ENCODE measurements at regions not wholly inside any gene's neighbourhood (a gene's known extent, or its start where the extent isn't known, plus 50 kb on each side); places are given as distances from the start of the nearest gene placed in this dataset.
A peak's percentile ranks its signal among the peaks of the same experiment; 100 is the strongest.

DNA sequence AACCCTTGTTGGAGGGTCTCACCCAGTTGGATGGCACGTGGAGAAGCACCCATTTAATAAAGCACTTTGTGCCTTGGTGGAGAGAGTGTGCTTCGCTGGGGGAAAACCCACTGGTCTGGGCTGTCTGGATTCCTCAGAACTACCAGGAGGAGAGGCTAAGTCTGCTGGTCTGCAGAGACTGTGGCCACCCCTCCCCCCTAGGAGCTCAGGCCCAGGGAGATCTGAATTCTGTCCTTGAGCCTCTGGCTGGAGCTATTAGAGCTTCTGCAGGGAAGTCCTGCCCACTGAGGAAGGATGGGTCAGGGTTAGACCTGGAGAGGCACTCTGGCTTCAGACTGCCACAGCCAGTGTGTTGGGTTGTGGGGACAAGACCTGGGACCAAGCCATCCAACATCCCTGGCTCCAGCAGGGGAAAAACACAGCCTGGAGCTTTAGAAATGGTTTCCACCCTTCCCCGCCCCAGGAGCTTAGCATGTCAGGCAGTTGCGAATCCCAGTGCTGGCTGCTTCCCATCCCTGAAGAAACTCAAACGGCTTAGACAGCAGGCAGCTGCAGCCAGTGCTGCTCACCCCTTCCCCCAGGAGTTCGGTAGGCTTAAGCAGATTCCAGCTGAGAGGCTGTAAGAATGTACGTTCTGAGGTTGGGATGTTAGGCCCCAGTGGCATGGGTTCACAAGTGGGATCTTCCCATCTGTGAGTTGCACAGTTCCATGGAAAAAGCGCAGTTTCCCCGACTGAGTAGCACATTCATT, 288.3 kb downstream of the TGFB2 start:
- no TSS peak for BruUV-seq (replicated peaks)

DNA sequence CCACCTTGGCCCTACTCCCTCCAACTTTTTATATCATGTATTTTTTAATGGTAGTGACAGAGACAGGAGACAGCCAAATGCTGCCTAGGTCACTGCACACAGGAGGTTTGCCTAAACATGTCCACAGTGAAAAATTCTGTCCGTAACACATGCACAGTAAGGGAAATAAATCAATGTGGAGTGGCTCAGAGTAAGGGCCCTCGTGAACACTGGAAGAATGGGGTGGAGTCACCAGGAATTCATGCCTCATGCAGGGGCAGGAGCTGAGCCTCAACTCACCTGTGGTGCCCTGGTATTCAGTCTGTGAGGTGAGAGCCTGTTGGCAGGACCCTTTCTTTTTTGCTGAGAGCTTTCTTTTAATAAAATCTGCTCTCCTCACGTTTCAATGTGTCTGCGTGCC, 289.1 kb downstream of the TGFB2 start:
- H3K4me1 Mint-ChIP-seq (ENCODE audit: insufficient read depth, unreplicated experiment) = no peaks in the 10 kb centered on the region
- no peak for DNase-seq (ENCODE audit: unreplicated experiment)

More for the DNA sequence above, 288.3 kb downstream of the TGFB2 start:
- Mint-ChIP-seq H3K27me3 (ENCODE audit: insufficient read depth, unreplicated experiment) (no peaks in the 10 kb centered on the region), H3K4me3 (ENCODE audit: unreplicated experiment) (no peak overlapping the region), H3K27ac (ENCODE audit: low read depth, unreplicated experiment) (no peak overlapping the region), H3K4me1 (ENCODE audit: insufficient read depth, unreplicated experiment) (no peaks in the 10 kb centered on the region), H3K36me3 (ENCODE audit: insufficient read depth, unreplicated experiment) (no peaks in the 10 kb centered on the region), H3K9me3 (ENCODE audit: unreplicated experiment) (peaks cover 24% of the 10 kb centered on the region)
- POLR2A ChIA-PET = interaction anchor here (0.9 to 1.6 kb wide), 3 partner anchors 9 to 31 kb away, joined by 3 to 4 read pairs (median 4); no protein-coding TSS in a partner anchor
- CTCF ChIA-PET = interaction anchor here (0.8 to 1.2 kb wide), 4 partner anchors 10 to 544 kb away, joined by 3 to 4 read pairs (median 3); no protein-coding TSS in a partner anchor
- TF ChIP-seq, protein P1, sequence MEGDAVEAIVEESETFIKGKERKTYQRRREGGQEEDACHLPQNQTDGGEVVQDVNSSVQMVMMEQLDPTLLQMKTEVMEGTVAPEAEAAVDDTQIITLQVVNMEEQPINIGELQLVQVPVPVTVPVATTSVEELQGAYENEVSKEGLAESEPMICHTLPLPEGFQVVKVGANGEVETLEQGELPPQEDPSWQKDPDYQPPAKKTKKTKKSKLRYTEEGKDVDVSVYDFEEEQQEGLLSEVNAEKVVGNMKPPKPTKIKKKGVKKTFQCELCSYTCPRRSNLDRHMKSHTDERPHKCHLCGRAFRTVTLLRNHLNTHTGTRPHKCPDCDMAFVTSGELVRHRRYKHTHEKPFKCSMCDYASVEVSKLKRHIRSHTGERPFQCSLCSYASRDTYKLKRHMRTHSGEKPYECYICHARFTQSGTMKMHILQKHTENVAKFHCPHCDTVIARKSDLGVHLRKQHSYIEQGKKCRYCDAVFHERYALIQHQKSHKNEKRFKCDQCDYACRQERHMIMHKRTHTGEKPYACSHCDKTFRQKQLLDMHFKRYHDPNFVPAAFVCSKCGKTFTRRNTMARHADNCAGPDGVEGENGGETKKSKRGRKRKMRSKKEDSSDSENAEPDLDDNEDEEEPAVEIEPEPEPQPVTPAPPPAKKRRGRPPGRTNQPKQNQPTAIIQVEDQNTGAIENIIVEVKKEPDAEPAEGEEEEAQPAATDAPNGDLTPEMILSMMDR (IDR thresholded peaks at IDR 0.05; ENCODE audit: unreplicated experiment) = no peak
- DNase-seq (ENCODE audit: unreplicated experiment) = no peak
- intact Hi-C loops (cut with micrococcal nuclease) = no loop called here

DNA sequence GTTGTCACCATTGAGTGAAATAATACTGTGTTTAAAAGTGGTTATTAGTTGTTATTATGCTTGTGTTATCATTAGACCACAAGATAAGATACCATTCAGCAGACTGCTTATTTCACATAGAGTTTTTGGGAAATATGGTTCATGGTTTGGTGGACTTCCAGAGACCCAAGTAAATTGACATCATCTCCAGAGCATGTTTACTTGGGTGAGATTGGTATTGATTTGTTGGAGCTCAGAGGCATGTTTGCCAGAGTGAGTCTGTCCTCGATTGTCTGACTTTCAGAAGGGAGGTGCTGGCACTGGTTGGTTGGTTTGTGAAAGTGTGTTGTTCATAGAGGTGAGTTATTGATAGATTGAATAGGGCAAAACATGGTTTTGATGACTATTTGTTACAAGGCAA, 291.4 kb downstream of the TGFB2 start:
- Mint-ChIP-seq H3K27me3 (ENCODE audit: insufficient read depth, unreplicated experiment) (no peaks in the 10 kb centered on the region), H3K9me3 (ENCODE audit: unreplicated experiment) (peaks cover 19% of the 10 kb centered on the region), H3K4me3 (ENCODE audit: unreplicated experiment) (no peak overlapping the region), H3K36me3 (ENCODE audit: insufficient read depth, unreplicated experiment) (no peaks in the 10 kb centered on the region), H3K27ac (ENCODE audit: low read depth, unreplicated experiment) (no peak overlapping the region), H3K4me1 (ENCODE audit: insufficient read depth, unreplicated experiment) (peaks cover 5% of the 10 kb centered on the region)
- no peak for DNase-seq (ENCODE audit: unreplicated experiment)
- TF ChIP-seq, protein P1 (IDR thresholded peaks at IDR 0.05; ENCODE audit: unreplicated experiment) = no peak
- BruUV-seq (replicated peaks) = no TSS peak
- POLR2A ChIA-PET = interaction anchor here (0.7 to 2.1 kb wide), 2 partner anchors 20 to 147 kb away, joined by 3 to 5 read pairs; no protein-coding TSS in a partner anchor
- CTCF ChIA-PET = no interaction called here
- intact Hi-C loops (cut with micrococcal nuclease) = no loop called here

More for the DNA sequence above, 289.1 kb downstream of the TGFB2 start:
- Mint-ChIP-seq H3K27ac (ENCODE audit: low read depth, unreplicated experiment) (no peak overlapping the region), H3K27me3 (ENCODE audit: insufficient read depth, unreplicated experiment) (no peaks in the 10 kb centered on the region), H3K36me3 (ENCODE audit: insufficient read depth, unreplicated experiment) (no peaks in the 10 kb centered on the region), H3K9me3 (ENCODE audit: unreplicated experiment) (peaks cover 24% of the 10 kb centered on the region), H3K4me3 (ENCODE audit: unreplicated experiment) (no peak overlapping the region)
- CTCF ChIA-PET = interaction anchor here (0.6 to 0.7 kb wide), 2 partner anchors 9 to 31 kb away, joined by 3 read pairs; no protein-coding TSS in a partner anchor
- POLR2A ChIA-PET = interaction anchor here (0.6 to 1.6 kb wide), 4 partner anchors 10 to 541 kb away, joined by 3 to 4 read pairs (median 3); no protein-coding TSS in a partner anchor
- BruUV-seq (replicated peaks) = no TSS peak
- TF ChIP-seq, protein P1 (IDR thresholded peaks at IDR 0.05; ENCODE audit: unreplicated experiment) = no peak
- intact Hi-C loops (cut with micrococcal nuclease) = no loop called here

DNA sequence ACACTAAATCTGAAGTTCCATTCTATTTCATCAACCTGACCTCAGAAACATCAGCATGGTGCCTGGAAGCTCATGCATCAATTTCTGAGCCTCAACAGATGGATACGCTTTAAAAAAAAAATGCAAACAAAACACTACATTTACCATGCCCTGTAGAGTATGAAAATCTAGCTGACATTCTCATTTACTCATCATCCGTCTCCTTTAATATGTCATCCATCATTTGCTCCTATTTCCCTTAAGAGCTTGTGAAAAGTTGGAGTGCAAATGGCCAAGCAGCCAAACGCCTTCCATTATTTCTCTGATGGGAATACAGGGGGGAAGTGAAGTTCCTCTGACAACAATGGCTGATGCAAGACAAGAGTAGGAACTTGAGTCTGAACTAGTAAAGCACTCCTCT, 295.0 kb downstream of the TGFB2 start:
- Mint-ChIP-seq H3K27me3 (ENCODE audit: insufficient read depth, unreplicated experiment) (no peaks in the 10 kb centered on the region), H3K4me1 (ENCODE audit: insufficient read depth, unreplicated experiment) (peaks cover 17% of the 10 kb centered on the region), H3K27ac (ENCODE audit: low read depth, unreplicated experiment) (peak overlapping the region; percentile 43), H3K4me3 (ENCODE audit: unreplicated experiment) (no peak overlapping the region), H3K36me3 (ENCODE audit: insufficient read depth, unreplicated experiment) (no peaks in the 10 kb centered on the region), H3K9me3 (ENCODE audit: unreplicated experiment) (peaks cover 9% of the 10 kb centered on the region)
- no TSS peak for BruUV-seq (replicated peaks)
- CTCF ChIA-PET = interaction anchor here (0.5 kb wide), 1 partner anchor 56 kb away, joined by 3 read pairs; no protein-coding TSS in a partner anchor
- intact Hi-C loops (cut with micrococcal nuclease) = no loop called here
- TF ChIP-seq, protein P1 (IDR thresholded peaks at IDR 0.05; ENCODE audit: unreplicated experiment) = no peak
- POLR2A ChIA-PET = interaction anchor here (1.0 kb wide), 1 partner anchor 16 kb away, joined by 3 read pairs; no protein-coding TSS in a partner anchor
- no peak for DNase-seq (ENCODE audit: unreplicated experiment)
